ENCODE measurements at regions not wholly inside any gene's neighbourhood (a gene's known extent, or its start where the extent isn't known, plus 50 kb on each side); places are given as distances from the start of the nearest gene placed in this dataset.

DNA sequence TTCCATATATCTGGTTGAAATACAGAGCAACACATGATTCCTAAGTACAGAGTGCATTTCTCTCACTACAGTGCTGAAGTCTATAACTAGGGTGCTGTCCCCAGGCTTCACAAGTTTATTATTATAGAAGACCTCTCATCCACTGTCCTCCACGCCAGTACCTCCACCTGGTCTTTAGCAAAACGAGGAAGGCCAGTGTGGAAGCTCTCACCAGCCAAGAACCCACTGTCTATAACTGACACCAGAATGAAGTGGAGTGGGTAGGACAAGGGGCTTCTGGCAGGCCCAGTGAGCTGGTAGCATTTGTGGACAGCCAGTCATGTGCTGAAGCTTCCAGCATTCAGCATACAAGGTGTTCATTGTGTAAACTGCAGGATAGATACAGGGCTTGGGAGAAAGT is 430.7 kb downstream of the GADD45G start:
- Histone ChIP-seq H3K23ac (ENCODE audit: insufficient read length) (no peak overlapping the region), H3K23me2 (ENCODE audit: low read depth, low read length) (no peaks in the 10 kb centered on the region), H3K4me2 (ENCODE audit: insufficient read depth in 1 of 2, low read depth in 2 of 2, low read length in 2 of 2) (no peak overlapping the region), H3K27ac (ENCODE audit: low read depth, low read length) (no peak overlapping the region), H4K20me1 (replicated peaks in 1 of 2; ENCODE audit: control insufficient read depth in 1 of 2, insufficient read depth in 2 of 2, low read length in 2 of 2) (no peaks in the 10 kb centered on the region), H3K4me3 (ENCODE audit: extremely low read depth in 1 of 4, insufficient read depth in 2 of 4, low read depth in 3 of 4, low read length in 4 of 4) (no peak overlapping the region), H4K5ac (ENCODE audit: insufficient read length, low read depth, low read length) (no peak overlapping the region), H3K9me3 (ENCODE audit: insufficient read depth in 2 of 2, low read depth in 1 of 2, low read length in 1 of 2) (no peaks in the 10 kb centered on the region), H3K79me1 (ENCODE audit: low read depth, low read length) (no peaks in the 10 kb centered on the region), H3K36me3 (ENCODE audit: control insufficient read depth in 2 of 4, insufficient read depth in 4 of 4, low read length in 3 of 4) (no peaks in the 10 kb centered on the region), H3K14ac (ENCODE audit: insufficient read length) (no peak overlapping the region), H3K56ac (replicated peaks; ENCODE audit: insufficient read length, low read depth, low read length) (no peak overlapping the region), H3K4me1 (replicated peaks in 1 of 4; ENCODE audit: control insufficient read depth in 3 of 4, insufficient read depth in 4 of 4, low read length in 3 of 4) (peaks cover 2 to 9% (median 7%) of the 10 kb centered on the region in 4 experiments; a peak in 6 of 7 replicates), H2BK120ac (replicated peaks; ENCODE audit: low read depth, low read length) (no peak overlapping the region), H4K8ac (ENCODE audit: extremely low read depth, insufficient read depth, low read length) (no peak overlapping the region), H3K27me3 (replicated peaks in 1 of 4; ENCODE audit: control insufficient read depth in 3 of 4, extremely low read depth in 1 of 4, insufficient read depth in 3 of 4, low read length in 3 of 4) (no peaks in the 10 kb centered on the region), H3K4ac (replicated peaks; ENCODE audit: insufficient read length, low read depth, low read length) (no peak overlapping the region), H2AK5ac (ENCODE audit: low read depth, low read length) (no peak overlapping the region), H2BK12ac (ENCODE audit: low read depth, low read length) (no peak overlapping the region), H3K18ac (ENCODE audit: extremely low read depth, low read length) (no peak overlapping the region), H2BK15ac (ENCODE audit: low read length) (no peak overlapping the region), H4K91ac (replicated peaks; ENCODE audit: insufficient read length, low read length) (no peak overlapping the region), H3K9ac (replicated peaks in 1 of 4; ENCODE audit: extremely low read depth in 1 of 4, low read depth in 3 of 4, low read length in 3 of 4) (no peak overlapping the region), H2BK5ac (ENCODE audit: low read depth, low read length) (no peak overlapping the region), H2AFZ (ENCODE audit: low read length) (no peak overlapping the region), H3K79me2 (ENCODE audit: control insufficient read depth in 1 of 2, insufficient read depth in 2 of 2, low read length in 2 of 2) (no peaks in the 10 kb centered on the region), H2BK20ac (ENCODE audit: low read length) (no peak overlapping the region)
- WGBS, 2 experiments (ENCODE audit: extremely low coverage in 1 of 2, insufficient coverage in 1 of 2, insufficient read length in 1 of 2, insufficient replicate concordance in 2 of 2, low coverage in 1 of 2, low lambda C conversion rate in 2 of 2, missing lambda C conversion rate in 1 of 2): 76% methylated on average over 2 of the region's 2 CpGs; no CpG with 5 or more reads in 1 of the 2 experiments
- POLR2A ChIA-PET (ENCODE audit: partially characterized antibody): no interaction called here
- TF ChIP-seq HDAC6 (IDR thresholded peaks at IDR 0.05; ENCODE audit: low read depth, low read length): no peak
- no peak for TF ChIP-seq TAF1 (IDR thresholded peaks at IDR 0.05; ENCODE audit: low read depth, low read length)
- no peak for TF ChIP-seq PHF8 (conservative IDR thresholded peaks at IDR 0.05; ENCODE audit: low read depth, low read length)
- no peak for TF ChIP-seq SIRT6 (IDR thresholded peaks at IDR 0.05; ENCODE audit: low read length)
- TF ChIP-seq RNF2 (IDR thresholded peaks at IDR 0.05; ENCODE audit: borderline replicate concordance, low read depth, low read length, missing control alignments, poor library complexity, severe bottlenecking): no peak
- no peak for TF ChIP-seq KDM1A (IDR thresholded peaks at IDR 0.05; ENCODE audit: borderline replicate concordance, low read length)
- no peak for TF ChIP-seq FOSL1 (IDR thresholded peaks at IDR 0.05; ENCODE audit: insufficient read depth, low read depth, low read length)
- no peak for FAIRE-seq
- CTCF ChIA-PET (ENCODE audit: partially characterized antibody): interaction anchor here (1.1 to 4.0 kb wide), 2 partner anchors 17 kb away, joined by 4 to 17 read pairs; no protein-coding TSS in a partner anchor
- no peak for DNase-seq (ENCODE audit: low read depth in 1 of 2, low spot score in 2 of 2)

All from H1 (cell line).